Hepatocyte (in vitro differentiated cells): ENCODE measurements at regions not wholly inside any gene's neighbourhood (a gene's known extent, or its start where the extent isn't known, plus 50 kb on each side); places are given as distances from the start of the nearest gene placed in this dataset.

Experiments
- DNase-seq: peaks from one replicate; pipeline ENCODE4 v3.0.0-alpha.2; 2016; ENCODE audit warnings: low spot score
- H2AFZ ChIP-seq: fragments of 200-600 bp; sonication (generic); 2 replicates; pipeline ENCODE4 v1.6.0; 2016; ENCODE audit warnings: antibody characterized with exemption, mild to moderate bottlenecking
- H3K27ac ChIP-seq: fragments of 200-600 bp; sonication (generic); 2 replicates; pipeline ENCODE4 v1.5.1; 2016; ENCODE audit warnings: mild to moderate bottlenecking
- H3K27me3 ChIP-seq: fragments of 200-600 bp; sonication (generic); 2 replicates; pipeline ENCODE4 v1.6.1; 2016
- H3K36me3 ChIP-seq: fragments of 200-600 bp; sonication (generic); replicated peaks from 2 replicates; pipeline ENCODE4 v1.5.1; 2016; ENCODE audit warnings: low read depth; ENCODE audit not compliant: insufficient read depth
- H3K4me1 ChIP-seq: fragments of 200-600 bp; sonication (generic); 2 replicates; pipeline ENCODE4 v1.5.1; 2016; ENCODE audit warnings: mild to moderate bottlenecking, moderate library complexity; ENCODE audit not compliant: insufficient read depth
- H3K4me2 ChIP-seq: fragments of 200-600 bp; sonication (generic); 2 replicates; pipeline ENCODE4 v1.6.0; 2016
- H3K4me3 ChIP-seq: fragments of 200-600 bp; sonication (generic); 2 replicates; pipeline ENCODE4 v1.5.1; 2016; ENCODE audit warnings: mild to moderate bottlenecking
- H3K79me2 ChIP-seq: fragments of 200-600 bp; sonication (generic); 2 replicates; pipeline ENCODE4 v1.6.0; 2017; ENCODE audit warnings: mild to moderate bottlenecking
- H3K9me2 ChIP-seq: fragments of 200-600 bp; sonication (generic); replicated peaks from 2 replicates; pipeline ENCODE4 v1.6.0; 2017; ENCODE audit warnings: mild to moderate bottlenecking; ENCODE audit not compliant: insufficient read depth
- H3K9me3 ChIP-seq: fragments of 200-600 bp; sonication (generic); 2 replicates; pipeline ENCODE4 v1.5.1; 2016; ENCODE audit warnings: low read depth, mild to moderate bottlenecking
- H4K20me1 ChIP-seq: fragments of 200-600 bp; sonication (generic); 2 replicates; pipeline ENCODE4 v1.6.0; 2016; ENCODE audit warnings: mild to moderate bottlenecking; ENCODE audit not compliant: insufficient read depth, poor library complexity, severe bottlenecking
- EZH2 ChIP-seq: fragments of 200-600 bp; sonication (generic); IDR thresholded peaks from 2 replicates; pipeline ENCODE4 v1.6.1; 2016; ENCODE audit warnings: antibody characterized with exemption, mild to moderate bottlenecking, borderline replicate concordance
- EZH2phosphoT487 ChIP-seq: fragments of 200-600 bp; sonication (generic); IDR thresholded peaks from one replicate; pipeline ENCODE4 v1.6.1; 2018; ENCODE audit warnings: antibody characterized with exemption, mild to moderate bottlenecking, low read depth, moderate library complexity; ENCODE audit not compliant: unreplicated experiment, severe bottlenecking
- WGBS: methylation state at CpG from one replicate; pipeline ENCODE4 v1.1.6; 2016; ENCODE audit warnings: low lambda C conversion rate; ENCODE audit errors: missing lambda C conversion rate; 5-methylcytosine and 5-hydroxymethylcytosine counted together
- TF ChIP-seq, protein P1 (sequence below): fragments of 200-600 bp; sonication (generic); IDR thresholded peaks from 2 replicates; pipeline ENCODE4 v1.5.1; 2016; ENCODE audit warnings: antibody characterized with exemption, mild to moderate bottlenecking; ENCODE audit not compliant: poor library complexity

DNA sequence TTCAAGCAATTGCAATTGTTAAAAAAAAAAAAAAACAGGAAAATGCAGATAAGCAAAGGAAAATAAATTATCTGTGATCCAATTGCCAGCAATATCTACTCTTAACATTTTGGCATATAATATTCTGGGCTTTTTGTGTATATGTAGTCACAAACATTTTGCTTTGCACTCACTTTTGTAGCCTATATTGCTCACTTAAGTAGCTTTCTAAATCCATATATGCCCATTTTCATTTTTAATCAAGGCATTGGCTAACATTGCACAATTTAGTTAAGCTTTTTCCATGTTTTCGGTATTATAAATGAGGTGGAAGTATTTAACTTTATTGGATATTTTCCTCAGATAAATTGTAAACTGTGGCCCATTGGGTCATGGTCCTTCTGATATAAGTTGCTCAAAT lies 466.3 kb upstream of the ATP2B1 start:
- TF ChIP-seq EZH2 (no peak), EZH2phosphoT487 (no peak)
- TF ChIP-seq, protein P1, sequence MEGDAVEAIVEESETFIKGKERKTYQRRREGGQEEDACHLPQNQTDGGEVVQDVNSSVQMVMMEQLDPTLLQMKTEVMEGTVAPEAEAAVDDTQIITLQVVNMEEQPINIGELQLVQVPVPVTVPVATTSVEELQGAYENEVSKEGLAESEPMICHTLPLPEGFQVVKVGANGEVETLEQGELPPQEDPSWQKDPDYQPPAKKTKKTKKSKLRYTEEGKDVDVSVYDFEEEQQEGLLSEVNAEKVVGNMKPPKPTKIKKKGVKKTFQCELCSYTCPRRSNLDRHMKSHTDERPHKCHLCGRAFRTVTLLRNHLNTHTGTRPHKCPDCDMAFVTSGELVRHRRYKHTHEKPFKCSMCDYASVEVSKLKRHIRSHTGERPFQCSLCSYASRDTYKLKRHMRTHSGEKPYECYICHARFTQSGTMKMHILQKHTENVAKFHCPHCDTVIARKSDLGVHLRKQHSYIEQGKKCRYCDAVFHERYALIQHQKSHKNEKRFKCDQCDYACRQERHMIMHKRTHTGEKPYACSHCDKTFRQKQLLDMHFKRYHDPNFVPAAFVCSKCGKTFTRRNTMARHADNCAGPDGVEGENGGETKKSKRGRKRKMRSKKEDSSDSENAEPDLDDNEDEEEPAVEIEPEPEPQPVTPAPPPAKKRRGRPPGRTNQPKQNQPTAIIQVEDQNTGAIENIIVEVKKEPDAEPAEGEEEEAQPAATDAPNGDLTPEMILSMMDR: no peak
- no peaks in the 10 kb centered on the region for H3K36me3 ChIP-seq

DNA sequence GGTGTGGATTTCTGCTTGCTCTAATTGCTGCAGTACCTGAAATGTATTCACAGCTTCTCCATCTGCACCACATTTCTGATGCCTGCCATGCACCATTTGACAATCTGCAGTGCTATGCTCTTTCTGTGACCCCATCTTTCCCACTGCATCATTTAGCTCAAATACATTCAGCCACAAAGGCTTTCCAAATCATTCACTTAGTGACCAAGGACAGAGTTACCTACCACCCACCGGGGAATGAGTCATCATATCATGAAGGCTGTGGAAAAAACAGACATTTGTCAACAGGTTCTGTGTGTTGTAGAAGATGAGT lies 465.5 kb upstream of the ATP2B1 start:
- H3K4me1 ChIP-seq: no peaks in the 10 kb centered on the region
- no peak for TF ChIP-seq EZH2
- TF ChIP-seq, protein P1: no peak
- TF ChIP-seq EZH2phosphoT487: no peak
- no peaks in the 10 kb centered on the region for H3K27me3 ChIP-seq
- no peaks in the 10 kb centered on the region for H4K20me1 ChIP-seq
- no peak for DNase-seq
- H3K9me3 ChIP-seq: no peaks in the 10 kb centered on the region
- H3K4me2 ChIP-seq: no peak overlapping the region
- no peak overlapping the region for H2AFZ ChIP-seq
- no peaks in the 10 kb centered on the region for H3K9me2 ChIP-seq
- H3K27ac ChIP-seq: no peak overlapping the region
- H3K36me3 ChIP-seq: no peaks in the 10 kb centered on the region
- 33% methylated on average over 1 of the region's 1 CpG for WGBS
- no peak overlapping the region for H3K4me3 ChIP-seq
- H3K79me2 ChIP-seq: no peaks in the 10 kb centered on the region

More for the DNA sequence above, 466.3 kb upstream of the ATP2B1 start:
- Histone ChIP-seq H3K4me1 (no peaks in the 10 kb centered on the region), H3K4me2 (no peak overlapping the region), H4K20me1 (no peaks in the 10 kb centered on the region), H3K27me3 (no peaks in the 10 kb centered on the region), H3K79me2 (no peaks in the 10 kb centered on the region), H3K4me3 (no peak overlapping the region), H2AFZ (no peak overlapping the region), H3K9me2 (no peaks in the 10 kb centered on the region), H3K9me3 (no peaks in the 10 kb centered on the region), H3K27ac (no peak overlapping the region)
- no peak for DNase-seq
- 91% methylated on average over 1 of the region's 1 CpG for WGBS

DNA sequence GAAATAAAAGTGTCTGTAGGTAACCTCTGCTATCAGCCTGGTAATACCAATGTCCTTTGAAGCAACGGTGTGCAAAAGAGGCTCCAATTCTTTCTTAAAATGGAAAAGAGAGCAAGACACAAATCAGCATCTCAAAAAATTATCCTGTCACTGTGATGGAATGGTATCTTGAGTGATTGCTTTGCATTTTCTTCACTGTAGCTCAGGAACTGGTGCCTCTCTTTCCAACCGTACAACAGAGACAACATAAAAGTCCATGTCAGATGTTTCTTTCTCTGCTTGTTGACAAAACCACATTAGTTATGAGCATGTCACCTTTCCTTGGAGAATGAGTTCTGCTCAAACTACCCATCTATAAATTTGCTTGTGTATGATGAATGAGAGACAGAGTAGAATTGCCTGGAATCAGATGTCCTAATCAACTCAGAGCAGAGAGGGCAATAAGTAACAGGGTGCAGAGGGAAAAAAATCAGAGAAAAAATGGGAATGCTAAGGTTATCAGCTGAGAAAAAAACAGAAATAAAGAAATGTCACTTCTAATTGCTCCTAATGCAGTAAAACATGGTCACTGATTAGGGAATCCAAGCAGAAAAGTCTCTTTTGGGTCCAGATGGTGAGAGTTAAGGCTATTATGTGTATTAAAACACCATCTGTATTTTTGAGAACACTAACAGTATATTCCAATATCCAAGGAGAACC lies 465.0 kb upstream of the ATP2B1 start:
- no peaks in the 10 kb centered on the region for H3K36me3 ChIP-seq

More for the DNA sequence above, 465.0 kb upstream of the ATP2B1 start:
- Histone ChIP-seq H4K20me1 (no peaks in the 10 kb centered on the region), H3K9me2 (no peaks in the 10 kb centered on the region), H3K4me2 (no peak overlapping the region), H2AFZ (no peak overlapping the region), H3K9me3 (no peaks in the 10 kb centered on the region), H3K4me3 (no peak overlapping the region), H3K27ac (no peak overlapping the region), H3K79me2 (no peaks in the 10 kb centered on the region), H3K4me1 (no peaks in the 10 kb centered on the region), H3K27me3 (no peaks in the 10 kb centered on the region)
- TF ChIP-seq, protein P1: no peak
- TF ChIP-seq EZH2phosphoT487 (no peak), EZH2 (no peak)
- DNase-seq: no peak
- WGBS: 58% methylated on average over 2 of the region's 2 CpGs
